Liver (tissue), 8 donors: ENCODE measurements at regions not wholly inside any gene's neighbourhood (a gene's known extent, or its start where the extent isn't known, plus 50 kb on each side); places are given as distances from the start of the nearest gene placed in this dataset.

Source experiments
- DNase-seq: peaks from one replicate; pipeline ENCODE4 v3.0.0-alpha.2; 2017; ENCODE audit warnings: low spot score
- H3K27ac ChIP-seq, 2 donors: one replicate each; pipeline ENCODE4 v1.7.0; 2013; ENCODE audit warnings: inconsistent platforms in 2 of 2, low read length in 2 of 2, control low read depth in 1 of 2, low read depth in 1 of 2, mild to moderate bottlenecking in 1 of 2
- H3K27me3 ChIP-seq, 4 donors: one replicate each; pipeline versions ENCODE4 v1.6.1 to v1.7.0; 2013; ENCODE audit warnings: low read length in 3 of 4, inconsistent platforms in 1 of 4, mild to moderate bottlenecking in 1 of 4, moderate library complexity in 1 of 4; ENCODE audit not compliant: control insufficient read depth in 4 of 4, insufficient read depth in 4 of 4
- H3K36me3 ChIP-seq, 4 donors: one replicate each; pipeline versions ENCODE4 v1.6.1 to v1.7.0; 2013; ENCODE audit warnings: low read length in 3 of 4, mild to moderate bottlenecking in 3 of 4, low read depth in 1 of 4, moderate library complexity in 1 of 4; ENCODE audit not compliant: control insufficient read depth in 4 of 4, insufficient read depth in 3 of 4
- H3K4me1 ChIP-seq, 4 donors: one replicate each; pipeline versions ENCODE4 v1.6.1 to v1.7.0; 2013; ENCODE audit warnings: low read length in 3 of 4, mild to moderate bottlenecking in 3 of 4, moderate library complexity in 1 of 4; ENCODE audit not compliant: control insufficient read depth in 4 of 4, insufficient read depth in 4 of 4
- H3K4me3 ChIP-seq, 3 donors: one replicate each; pipeline versions ENCODE4 v1.6.1 to v1.7.0; 2013; ENCODE audit warnings: low read length in 3 of 3, control low read depth in 1 of 3, low read depth in 1 of 3, mild to moderate bottlenecking in 1 of 3
- H3K9ac ChIP-seq, 2 donors: one replicate each; pipeline ENCODE4 v1.7.0; 2013; ENCODE audit warnings: low read length in 2 of 2, mild to moderate bottlenecking in 2 of 2, moderate library complexity in 2 of 2, control low read depth in 1 of 2, low read depth in 1 of 2
- H3K9me3 ChIP-seq, 4 donors: one replicate each; pipeline versions ENCODE4 v1.6.1 to v1.7.0; 2013; ENCODE audit warnings: low read length in 3 of 4; ENCODE audit not compliant: control insufficient read depth in 4 of 4
- ATF3 ChIP-seq: IDR thresholded peaks from 2 replicates; pipeline ENCODE4 v1.6.1; 2016; ENCODE audit warnings: antibody characterized with exemption
- CTCF ChIP-seq: fragments of 150-350 bp; IDR thresholded peaks from 2 replicates; pipeline ENCODE4 v1.5.1; 2017; ENCODE audit warnings: improper control_type of control experiment, low read depth, low read length; ENCODE audit not compliant: missing input control
- EGR1 ChIP-seq, 2 donors: IDR thresholded peaks; 2 replicates each; pipeline ENCODE4 v1.6.1; 2016 to 2018; ENCODE audit warnings: antibody characterized with exemption in 2 of 2, low read depth in 2 of 2
- FOXA1 ChIP-seq: IDR thresholded peaks from 2 replicates; pipeline ENCODE4 v1.6.1; 2016; ENCODE audit warnings: antibody characterized with exemption
- FOXA2 ChIP-seq: IDR thresholded peaks from 2 replicates; pipeline ENCODE4 v1.6.1; 2016; ENCODE audit warnings: antibody characterized with exemption
- GABPA ChIP-seq, 2 donors: IDR thresholded peaks in 1 of 2; conservative IDR thresholded peaks in 1 of 2; 2 replicates each; pipeline ENCODE4 v1.6.1; 2016; ENCODE audit warnings: antibody characterized with exemption in 2 of 2, mild to moderate bottlenecking in 1 of 2, moderate library complexity in 1 of 2
- HNF4A ChIP-seq, 2 donors: conservative IDR thresholded peaks; 2 replicates each; pipeline ENCODE4 v1.6.1; 2016; ENCODE audit warnings: antibody characterized with exemption in 2 of 2, mild to moderate bottlenecking in 2 of 2
- HNF4G ChIP-seq: IDR thresholded peaks from 2 replicates; pipeline ENCODE4 v1.6.1; 2016; ENCODE audit warnings: antibody characterized with exemption
- JUND ChIP-seq, 2 donors: IDR thresholded peaks; 2 replicates each; pipeline ENCODE4 v1.6.1; 2016; ENCODE audit warnings: antibody characterized with exemption in 2 of 2
- NR2F2 ChIP-seq: IDR thresholded peaks from 2 replicates; pipeline ENCODE4 v1.6.1; 2016; ENCODE audit warnings: antibody characterized with exemption
- RAD21 ChIP-seq, 2 donors: IDR thresholded peaks; 2 replicates each; pipeline ENCODE4 v1.6.1; 2016; ENCODE audit warnings: antibody characterized with exemption in 2 of 2, mild to moderate bottlenecking in 2 of 2
- RXRA ChIP-seq, 2 donors: IDR thresholded peaks; 2 replicates each; pipeline ENCODE4 v1.6.1; 2017 to 2018; ENCODE audit warnings: antibody characterized with exemption in 2 of 2, mild to moderate bottlenecking in 1 of 2
- SP1 ChIP-seq: IDR thresholded peaks from 2 replicates; pipeline ENCODE4 v1.6.1; 2018; ENCODE audit warnings: antibody characterized with exemption, mild to moderate bottlenecking
- TAF1 ChIP-seq: conservative IDR thresholded peaks from 2 replicates; pipeline ENCODE4 v1.6.1; 2016; ENCODE audit warnings: antibody characterized with exemption, mild to moderate bottlenecking
- YY1 ChIP-seq: IDR thresholded peaks from 2 replicates; pipeline ENCODE4 v1.6.1; 2016; ENCODE audit warnings: antibody characterized with exemption, mild to moderate bottlenecking
- WGBS: extraction: QIAGEN DNeasy Blood & Tissue Kit; methylation state at CpG from one replicate; pipeline ENCODE4 v1.1.7; 2013; 5-methylcytosine and 5-hydroxymethylcytosine counted together
- TF ChIP-seq, protein P1 (sequence below): IDR thresholded peaks from 2 replicates; pipeline ENCODE4 v1.6.1; 2016; ENCODE audit warnings: antibody characterized with exemption, mild to moderate bottlenecking
- TF ChIP-seq, protein P2 (sequence below): IDR thresholded peaks from 2 replicates; pipeline ENCODE4 v1.6.1; 2016; ENCODE audit warnings: antibody characterized with exemption
- TF ChIP-seq, protein P3 (sequence below): IDR thresholded peaks from 2 replicates; pipeline ENCODE4 v1.6.1; 2016; ENCODE audit warnings: antibody characterized with exemption
- donor health status: healthy.
- donor health status: healthy.
- donor health status: healthy.
- donor health status: healthy.
- donor health status: healthy.

- no peaks in the 10 kb centered on the region for H3K9me3 ChIP-seq
- H3K36me3 ChIP-seq = no peaks in the 10 kb centered on the region
- WGBS = 79% methylated on average over 7 of the region's 7 CpGs
- no peak for DNase-seq
- TF ChIP-seq RAD21 (IDR thresholded peaks at IDR 0.05) = no peak
- no peak for TF ChIP-seq FOXA1
- no peak for TF ChIP-seq HNF4A (conservative IDR thresholded peaks at IDR 0.05)
- no peak for TF ChIP-seq EGR1 (IDR thresholded peaks at IDR 0.05; ENCODE audit: low read depth in 2 of 2)
- TF ChIP-seq HNF4G = no peak
- TF ChIP-seq NR2F2 = no peak
- no peak for TF ChIP-seq FOXA2
- TF ChIP-seq YY1 = no peak
- TF ChIP-seq JUND (IDR thresholded peaks at IDR 0.05) = no peak
- TF ChIP-seq, protein P1, sequence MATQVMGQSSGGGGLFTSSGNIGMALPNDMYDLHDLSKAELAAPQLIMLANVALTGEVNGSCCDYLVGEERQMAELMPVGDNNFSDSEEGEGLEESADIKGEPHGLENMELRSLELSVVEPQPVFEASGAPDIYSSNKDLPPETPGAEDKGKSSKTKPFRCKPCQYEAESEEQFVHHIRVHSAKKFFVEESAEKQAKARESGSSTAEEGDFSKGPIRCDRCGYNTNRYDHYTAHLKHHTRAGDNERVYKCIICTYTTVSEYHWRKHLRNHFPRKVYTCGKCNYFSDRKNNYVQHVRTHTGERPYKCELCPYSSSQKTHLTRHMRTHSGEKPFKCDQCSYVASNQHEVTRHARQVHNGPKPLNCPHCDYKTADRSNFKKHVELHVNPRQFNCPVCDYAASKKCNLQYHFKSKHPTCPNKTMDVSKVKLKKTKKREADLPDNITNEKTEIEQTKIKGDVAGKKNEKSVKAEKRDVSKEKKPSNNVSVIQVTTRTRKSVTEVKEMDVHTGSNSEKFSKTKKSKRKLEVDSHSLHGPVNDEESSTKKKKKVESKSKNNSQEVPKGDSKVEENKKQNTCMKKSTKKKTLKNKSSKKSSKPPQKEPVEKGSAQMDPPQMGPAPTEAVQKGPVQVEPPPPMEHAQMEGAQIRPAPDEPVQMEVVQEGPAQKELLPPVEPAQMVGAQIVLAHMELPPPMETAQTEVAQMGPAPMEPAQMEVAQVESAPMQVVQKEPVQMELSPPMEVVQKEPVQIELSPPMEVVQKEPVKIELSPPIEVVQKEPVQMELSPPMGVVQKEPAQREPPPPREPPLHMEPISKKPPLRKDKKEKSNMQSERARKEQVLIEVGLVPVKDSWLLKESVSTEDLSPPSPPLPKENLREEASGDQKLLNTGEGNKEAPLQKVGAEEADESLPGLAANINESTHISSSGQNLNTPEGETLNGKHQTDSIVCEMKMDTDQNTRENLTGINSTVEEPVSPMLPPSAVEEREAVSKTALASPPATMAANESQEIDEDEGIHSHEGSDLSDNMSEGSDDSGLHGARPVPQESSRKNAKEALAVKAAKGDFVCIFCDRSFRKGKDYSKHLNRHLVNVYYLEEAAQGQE = no peak
- no peak for TF ChIP-seq ATF3
- TF ChIP-seq, protein P2, sequence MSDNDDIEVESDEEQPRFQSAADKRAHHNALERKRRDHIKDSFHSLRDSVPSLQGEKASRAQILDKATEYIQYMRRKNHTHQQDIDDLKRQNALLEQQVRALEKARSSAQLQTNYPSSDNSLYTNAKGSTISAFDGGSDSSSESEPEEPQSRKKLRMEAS = no peak
- TF ChIP-seq CTCF = no peak
- no peaks in the 10 kb centered on the region for H3K27me3 ChIP-seq
- H3K4me3 ChIP-seq = no peak overlapping the region
- no peaks in the 10 kb centered on the region for H3K4me1 ChIP-seq
- no peak overlapping the region for H3K9ac ChIP-seq
- no peak overlapping the region for H3K27ac ChIP-seq
Observed at GRCh38 chr2:121965661-121966060, 210.2 kb downstream of the TSN start.

DNA sequence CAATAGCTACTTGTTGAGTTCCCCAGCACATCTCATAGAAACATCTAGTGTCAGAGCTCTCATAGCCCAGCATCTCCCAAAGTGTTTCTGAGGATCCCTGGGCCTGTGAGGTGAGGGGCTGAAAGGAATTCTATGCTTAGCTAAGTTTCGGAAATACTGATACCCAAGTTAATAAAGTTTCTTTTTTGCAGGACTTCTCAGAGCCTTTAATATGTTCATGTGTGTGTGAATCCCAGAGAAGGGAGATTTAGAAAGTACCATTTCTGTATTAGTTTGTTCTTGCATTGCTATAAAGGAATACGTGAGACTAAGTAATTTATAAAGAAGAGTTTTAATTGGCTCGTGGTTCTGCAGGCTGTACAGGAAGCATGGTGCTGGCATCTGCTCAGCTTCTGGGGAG lies 211.2 kb downstream of the TSN start:
- 87% methylated on average over 3 of the region's 3 CpGs for WGBS
- TF ChIP-seq TAF1 (no peak), YY1 (no peak), HNF4A (conservative IDR thresholded peaks at IDR 0.05) (no peak), SP1 (no peak), EGR1 (IDR thresholded peaks at IDR 0.05; ENCODE audit: low read depth in 2 of 2) (no peak), ATF3 (no peak), FOXA1 (no peak), RAD21 (IDR thresholded peaks at IDR 0.05) (no peak), JUND (IDR thresholded peaks at IDR 0.05) (no peak), FOXA2 (no peak), HNF4G (no peak), NR2F2 (no peak), GABPA (IDR thresholded peaks at IDR 0.05 in 1 of 2, conservative IDR thresholded peaks at IDR 0.05 in 1 of 2) (no peak), RXRA (IDR thresholded peaks at IDR 0.05) (no peak)
- TF ChIP-seq, protein P2 = no peak
- TF ChIP-seq, protein P1 = no peak
- TF ChIP-seq, protein P3, sequence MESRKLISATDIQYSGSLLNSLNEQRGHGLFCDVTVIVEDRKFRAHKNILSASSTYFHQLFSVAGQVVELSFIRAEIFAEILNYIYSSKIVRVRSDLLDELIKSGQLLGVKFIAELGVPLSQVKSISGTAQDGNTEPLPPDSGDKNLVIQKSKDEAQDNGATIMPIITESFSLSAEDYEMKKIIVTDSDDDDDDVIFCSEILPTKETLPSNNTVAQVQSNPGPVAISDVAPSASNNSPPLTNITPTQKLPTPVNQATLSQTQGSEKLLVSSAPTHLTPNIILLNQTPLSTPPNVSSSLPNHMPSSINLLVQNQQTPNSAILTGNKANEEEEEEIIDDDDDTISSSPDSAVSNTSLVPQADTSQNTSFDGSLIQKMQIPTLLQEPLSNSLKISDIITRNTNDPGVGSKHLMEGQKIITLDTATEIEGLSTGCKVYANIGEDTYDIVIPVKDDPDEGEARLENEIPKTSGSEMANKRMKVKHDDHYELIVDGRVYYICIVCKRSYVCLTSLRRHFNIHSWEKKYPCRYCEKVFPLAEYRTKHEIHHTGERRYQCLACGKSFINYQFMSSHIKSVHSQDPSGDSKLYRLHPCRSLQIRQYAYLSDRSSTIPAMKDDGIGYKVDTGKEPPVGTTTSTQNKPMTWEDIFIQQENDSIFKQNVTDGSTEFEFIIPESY = no peak

More for the DNA sequence above, 211.2 kb downstream of the TSN start:
- Histone ChIP-seq H3K27ac (no peak overlapping the region), H3K9me3 (no peaks in the 10 kb centered on the region), H3K36me3 (no peaks in the 10 kb centered on the region), H3K9ac (no peak overlapping the region), H3K27me3 (peaks cover 0 to 3% (median 0%) of the 10 kb centered on the region in 4 donors), H3K4me1 (no peaks in the 10 kb centered on the region), H3K4me3 (no peak overlapping the region)
- DNase-seq = no peak
